Osteoblast (primary cell): ENCODE measurements at regions not wholly inside any gene's neighbourhood (a gene's known extent, or its start where the extent isn't known, plus 50 kb on each side); places are given as distances from the start of the nearest gene placed in this dataset.

Experiments used
- DNase-seq: peaks from one replicate; pipeline ENCODE4 v3.0.0; 2011; ENCODE audit warnings: low spot score, mixed read lengths; ENCODE audit not compliant: insufficient read length; ENCODE audit errors: missing footprints
- H2AFZ ChIP-seq: 2 replicates; pipeline ENCODE4 v1.6.0; 2011; ENCODE audit warnings: mild to moderate bottlenecking, low read length
- H3K27ac ChIP-seq: 2 replicates; pipeline ENCODE4 v1.5.1; 2011; ENCODE audit warnings: mild to moderate bottlenecking, low read depth, low read length, moderate library complexity
- H3K27me3 ChIP-seq: 2 replicates; pipeline ENCODE4 v1.6.0; 2012; ENCODE audit warnings: mild to moderate bottlenecking, control low read depth, inconsistent platforms, low read length, moderate library complexity; ENCODE audit not compliant: insufficient read depth
- H3K36me3 ChIP-seq: 2 replicates; pipeline ENCODE4 v1.5.1; 2011; ENCODE audit warnings: mild to moderate bottlenecking, low read length, control low read depth, moderate library complexity; ENCODE audit not compliant: insufficient read depth
- H3K4me1 ChIP-seq: 2 replicates; pipeline ENCODE4 v1.5.1; 2011; ENCODE audit warnings: mild to moderate bottlenecking, low read length, control low read depth, moderate library complexity; ENCODE audit not compliant: insufficient read depth
- H3K4me2 ChIP-seq: 2 replicates; pipeline ENCODE4 v1.6.0; 2011; ENCODE audit warnings: mild to moderate bottlenecking, low read length; ENCODE audit not compliant: insufficient read depth
- H3K4me3 ChIP-seq: fragments of 200-600 bp; sonication (generic); 3 replicates; pipeline ENCODE4 v1.5.1; 2012; ENCODE audit warnings: mild to moderate bottlenecking, low read length, inconsistent platforms; ENCODE audit not compliant: insufficient read depth
- H3K79me2 ChIP-seq: 2 replicates; pipeline ENCODE4 v1.6.0; 2012; ENCODE audit warnings: mild to moderate bottlenecking, low read length, control low read depth, inconsistent platforms; ENCODE audit not compliant: insufficient read depth
- H3K9me3 ChIP-seq: 2 replicates; pipeline ENCODE4 v1.5.1; 2011; ENCODE audit warnings: low read depth, low read length, control low read depth
- H4K20me1 ChIP-seq: 2 replicates; pipeline ENCODE4 v1.6.0; 2012; ENCODE audit warnings: mild to moderate bottlenecking, low read length, control low read depth; ENCODE audit not compliant: insufficient read depth
- TF ChIP-seq, protein P1 (sequence below): IDR thresholded peaks from 2 replicates; pipeline ENCODE4 v1.5.1; 2011; ENCODE audit warnings: mild to moderate bottlenecking, low read depth, low read length, moderate library complexity; ENCODE audit errors: extremely low read depth

DNA sequence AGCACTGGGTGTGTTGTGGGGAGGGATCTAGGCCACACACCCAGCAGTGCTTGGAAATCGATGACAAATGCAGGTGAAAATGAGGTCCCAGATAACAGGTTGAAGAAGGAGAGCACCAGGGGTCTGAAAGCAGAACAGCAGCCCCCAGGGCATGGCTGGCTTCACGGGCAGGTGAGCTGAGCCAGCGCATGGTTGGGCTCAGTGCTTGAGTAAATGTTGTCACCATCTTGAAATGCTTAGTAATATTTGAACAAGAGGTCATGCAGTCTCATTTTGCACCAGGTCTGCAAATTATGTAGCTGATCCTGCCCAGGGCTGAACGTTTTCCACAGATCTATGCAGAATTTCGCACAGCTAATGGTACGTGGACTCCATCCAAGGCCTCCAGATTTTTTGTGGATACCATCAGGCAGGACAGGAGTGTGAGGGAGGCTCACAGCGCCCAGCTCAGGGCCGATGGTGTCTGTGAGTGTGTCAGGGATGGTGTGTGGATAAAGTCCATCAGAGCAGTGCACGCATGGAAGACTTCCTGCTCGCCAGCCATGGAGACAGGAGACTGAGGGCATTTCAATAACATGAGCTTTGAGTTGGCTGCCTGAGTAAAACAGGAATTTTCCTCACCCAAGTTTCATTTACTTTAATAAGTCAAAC is 53.1 kb upstream of the SNX9 start:
- H3K27ac ChIP-seq, result peak overlapping the region; percentile 56

DNA sequence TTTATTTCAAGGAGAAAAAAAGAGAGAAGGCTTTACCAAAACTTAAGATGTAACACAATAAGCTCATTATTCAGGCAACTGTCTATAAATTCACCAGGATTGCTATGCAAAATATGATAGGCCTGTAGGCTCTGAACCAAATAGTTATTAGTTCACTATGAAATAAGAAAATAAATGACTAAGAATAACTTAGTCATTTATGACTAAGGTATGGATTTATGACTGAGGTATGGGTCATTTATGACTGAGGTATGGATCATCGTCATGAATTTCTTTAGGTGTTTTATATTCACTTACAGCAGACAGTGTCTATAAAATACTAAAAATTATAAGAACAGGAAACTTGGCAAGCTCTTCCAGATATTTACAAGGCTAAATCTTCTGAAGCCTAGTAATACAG is 52.1 kb upstream of the SNX9 start:
- H3K9me3 ChIP-seq, result no peaks in the 10 kb centered on the region
- H3K4me3 ChIP-seq, result no peak overlapping the region
- peaks cover 13% of the 10 kb centered on the region for H3K4me1 ChIP-seq
- no peaks in the 10 kb centered on the region for H4K20me1 ChIP-seq
- H3K4me2 ChIP-seq, result no peak overlapping the region
- DNase-seq, result peak; percentile 92
- H2AFZ ChIP-seq, result no peak overlapping the region
- no peaks in the 10 kb centered on the region for H3K79me2 ChIP-seq
- H3K36me3 ChIP-seq, result no peaks in the 10 kb centered on the region
- H3K27me3 ChIP-seq, result no peaks in the 10 kb centered on the region
- TF ChIP-seq, protein P1, sequence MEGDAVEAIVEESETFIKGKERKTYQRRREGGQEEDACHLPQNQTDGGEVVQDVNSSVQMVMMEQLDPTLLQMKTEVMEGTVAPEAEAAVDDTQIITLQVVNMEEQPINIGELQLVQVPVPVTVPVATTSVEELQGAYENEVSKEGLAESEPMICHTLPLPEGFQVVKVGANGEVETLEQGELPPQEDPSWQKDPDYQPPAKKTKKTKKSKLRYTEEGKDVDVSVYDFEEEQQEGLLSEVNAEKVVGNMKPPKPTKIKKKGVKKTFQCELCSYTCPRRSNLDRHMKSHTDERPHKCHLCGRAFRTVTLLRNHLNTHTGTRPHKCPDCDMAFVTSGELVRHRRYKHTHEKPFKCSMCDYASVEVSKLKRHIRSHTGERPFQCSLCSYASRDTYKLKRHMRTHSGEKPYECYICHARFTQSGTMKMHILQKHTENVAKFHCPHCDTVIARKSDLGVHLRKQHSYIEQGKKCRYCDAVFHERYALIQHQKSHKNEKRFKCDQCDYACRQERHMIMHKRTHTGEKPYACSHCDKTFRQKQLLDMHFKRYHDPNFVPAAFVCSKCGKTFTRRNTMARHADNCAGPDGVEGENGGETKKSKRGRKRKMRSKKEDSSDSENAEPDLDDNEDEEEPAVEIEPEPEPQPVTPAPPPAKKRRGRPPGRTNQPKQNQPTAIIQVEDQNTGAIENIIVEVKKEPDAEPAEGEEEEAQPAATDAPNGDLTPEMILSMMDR, result no peak
- peak overlapping the region; percentile 66 for H3K27ac ChIP-seq

More for the DNA sequence above, 53.1 kb upstream of the SNX9 start:
- Histone ChIP-seq H3K27me3 (no peaks in the 10 kb centered on the region), H3K79me2 (no peaks in the 10 kb centered on the region), H4K20me1 (no peaks in the 10 kb centered on the region), H3K9me3 (no peaks in the 10 kb centered on the region), H3K36me3 (no peaks in the 10 kb centered on the region), H3K4me1 (peaks cover 16% of the 10 kb centered on the region), H3K4me3 (no peak overlapping the region), H3K4me2 (no peak overlapping the region), H2AFZ (peak overlapping the region; percentile 23)
- TF ChIP-seq, protein P1, result no peak
- no peak for DNase-seq

DNA sequence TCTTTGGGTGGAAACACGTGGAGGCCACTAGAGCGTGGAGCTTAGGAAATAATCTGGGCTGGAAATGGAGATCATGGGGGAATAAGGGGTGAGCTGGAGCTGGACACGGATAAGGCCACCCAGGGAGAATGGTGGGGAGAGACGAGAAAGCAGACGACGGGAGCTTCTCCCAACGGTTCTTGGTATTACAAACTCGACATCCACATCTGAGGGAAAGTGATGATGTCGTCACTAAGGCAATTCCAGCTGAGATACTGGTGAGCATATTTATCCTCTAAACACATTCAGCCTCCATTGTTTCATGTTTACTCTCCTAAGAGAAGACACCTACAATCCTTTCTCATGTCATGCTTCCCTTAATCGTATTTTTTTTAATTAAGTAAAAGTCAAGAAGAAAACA is 50.2 kb upstream of the SNX9 start:
- no peaks in the 10 kb centered on the region for H4K20me1 ChIP-seq
- DNase-seq, result no peak

More for the DNA sequence above, 50.2 kb upstream of the SNX9 start:
- Histone ChIP-seq H3K4me2 (no peak overlapping the region), H3K36me3 (no peaks in the 10 kb centered on the region), H3K27me3 (no peaks in the 10 kb centered on the region), H3K9me3 (no peaks in the 10 kb centered on the region), H3K4me3 (no peak overlapping the region), H3K27ac (no peak overlapping the region), H3K4me1 (peaks cover 13% of the 10 kb centered on the region), H3K79me2 (no peaks in the 10 kb centered on the region), H2AFZ (no peak overlapping the region)
- TF ChIP-seq, protein P1, result no peak
